Endothelial cell (in vitro differentiated cells): ENCODE measurements at regions not wholly inside any gene's neighbourhood (a gene's known extent, or its start where the extent isn't known, plus 50 kb on each side); places are given as distances from the start of the nearest gene placed in this dataset.

Source experiments
- DNase-seq: peaks from one replicate; pipeline ENCODE4 v3.0.0; 2021; ENCODE audit warnings: low spot score
- H3K27ac Mint-ChIP-seq: one replicate; pipeline ENCODE4 v1.8.0; 2021; ENCODE audit warnings: mixed read lengths, inconsistent platforms; ENCODE audit not compliant: unreplicated experiment
- H3K27me3 Mint-ChIP-seq: one replicate; pipeline ENCODE4 v1.8.0; 2021; ENCODE audit warnings: mild to moderate bottlenecking, moderate library complexity, mixed read lengths, inconsistent platforms; ENCODE audit not compliant: unreplicated experiment
- H3K36me3 Mint-ChIP-seq: one replicate; pipeline ENCODE4 v1.8.0; 2021; ENCODE audit warnings: mild to moderate bottlenecking, low read depth, mixed read lengths, inconsistent platforms; ENCODE audit not compliant: unreplicated experiment
- H3K4me1 Mint-ChIP-seq: one replicate; pipeline ENCODE4 v1.8.0; 2021; ENCODE audit warnings: mild to moderate bottlenecking, mixed read lengths, inconsistent platforms; ENCODE audit not compliant: unreplicated experiment
- H3K4me3 Mint-ChIP-seq: one replicate; pipeline ENCODE4 v1.8.0; 2021; ENCODE audit warnings: mild to moderate bottlenecking, mixed read lengths, inconsistent platforms; ENCODE audit not compliant: unreplicated experiment
- H3K9me3 Mint-ChIP-seq: one replicate; pipeline ENCODE4 v1.8.0; 2021; ENCODE audit warnings: mixed read lengths, inconsistent platforms; ENCODE audit not compliant: unreplicated experiment
- TF ChIP-seq, protein P1 (sequence below): fragments of 200-600 bp; sonication (generic); IDR thresholded peaks from one replicate; pipeline ENCODE4 v1.5.0; 2021; ENCODE audit warnings: antibody characterized with exemption; ENCODE audit not compliant: unreplicated experiment

DNA sequence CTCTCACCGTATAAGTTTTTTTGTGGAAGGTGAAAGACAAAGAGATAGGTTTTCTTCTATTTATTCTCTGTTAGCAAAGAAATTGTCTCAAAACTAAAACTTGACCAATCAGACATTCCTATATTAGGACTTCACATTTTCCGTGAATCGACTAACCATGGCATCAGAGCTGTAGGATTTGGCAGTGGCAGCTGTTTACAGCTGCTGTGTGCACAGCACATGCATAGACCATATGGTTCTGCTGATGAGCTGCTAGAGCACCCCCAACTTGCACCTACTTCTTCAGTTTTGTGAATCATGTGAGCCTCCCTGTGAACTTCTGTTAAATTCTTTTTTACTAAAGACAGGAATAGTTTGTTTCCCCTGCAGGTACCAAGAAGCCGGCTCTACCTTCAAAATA, 157.9 kb downstream of the RFX6 start:
- H3K4me3 Mint-ChIP-seq, result no peak overlapping the region
- H3K27ac Mint-ChIP-seq, result no peak overlapping the region
- H3K4me1 Mint-ChIP-seq, result no peaks in the 10 kb centered on the region
- no peaks in the 10 kb centered on the region for H3K9me3 Mint-ChIP-seq
- peaks cover 3% of the 10 kb centered on the region for H3K27me3 Mint-ChIP-seq
- DNase-seq, result no peak
- no peaks in the 10 kb centered on the region for H3K36me3 Mint-ChIP-seq
- TF ChIP-seq, protein P1, sequence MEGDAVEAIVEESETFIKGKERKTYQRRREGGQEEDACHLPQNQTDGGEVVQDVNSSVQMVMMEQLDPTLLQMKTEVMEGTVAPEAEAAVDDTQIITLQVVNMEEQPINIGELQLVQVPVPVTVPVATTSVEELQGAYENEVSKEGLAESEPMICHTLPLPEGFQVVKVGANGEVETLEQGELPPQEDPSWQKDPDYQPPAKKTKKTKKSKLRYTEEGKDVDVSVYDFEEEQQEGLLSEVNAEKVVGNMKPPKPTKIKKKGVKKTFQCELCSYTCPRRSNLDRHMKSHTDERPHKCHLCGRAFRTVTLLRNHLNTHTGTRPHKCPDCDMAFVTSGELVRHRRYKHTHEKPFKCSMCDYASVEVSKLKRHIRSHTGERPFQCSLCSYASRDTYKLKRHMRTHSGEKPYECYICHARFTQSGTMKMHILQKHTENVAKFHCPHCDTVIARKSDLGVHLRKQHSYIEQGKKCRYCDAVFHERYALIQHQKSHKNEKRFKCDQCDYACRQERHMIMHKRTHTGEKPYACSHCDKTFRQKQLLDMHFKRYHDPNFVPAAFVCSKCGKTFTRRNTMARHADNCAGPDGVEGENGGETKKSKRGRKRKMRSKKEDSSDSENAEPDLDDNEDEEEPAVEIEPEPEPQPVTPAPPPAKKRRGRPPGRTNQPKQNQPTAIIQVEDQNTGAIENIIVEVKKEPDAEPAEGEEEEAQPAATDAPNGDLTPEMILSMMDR, result no peak

DNA sequence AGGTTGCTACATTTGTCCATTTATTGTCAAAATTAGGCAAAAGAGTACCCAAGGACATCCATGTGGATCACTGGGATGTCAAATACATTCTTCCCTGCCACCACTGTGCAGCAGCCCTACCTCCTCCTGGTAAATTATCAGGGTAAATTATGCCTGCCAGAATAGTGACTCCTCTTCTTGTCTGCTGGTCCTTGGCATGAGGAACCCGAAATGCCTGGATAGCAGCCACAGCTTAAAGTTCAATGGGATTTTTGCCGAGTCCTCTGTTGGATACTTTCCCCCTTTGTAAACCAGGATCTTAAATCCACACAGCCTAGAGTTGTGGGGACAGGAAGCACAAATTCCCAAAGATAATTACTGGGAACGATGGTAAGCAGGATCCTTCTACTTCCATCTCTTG, 173.3 kb downstream of the RFX6 start:
- no peak for DNase-seq
- H3K4me3 Mint-ChIP-seq, result no peak overlapping the region
- H3K4me1 Mint-ChIP-seq, result no peaks in the 10 kb centered on the region
- no peaks in the 10 kb centered on the region for H3K36me3 Mint-ChIP-seq
- no peaks in the 10 kb centered on the region for H3K9me3 Mint-ChIP-seq
- TF ChIP-seq, protein P1, result no peak
- no peaks in the 10 kb centered on the region for H3K27me3 Mint-ChIP-seq
- no peak overlapping the region for H3K27ac Mint-ChIP-seq

DNA sequence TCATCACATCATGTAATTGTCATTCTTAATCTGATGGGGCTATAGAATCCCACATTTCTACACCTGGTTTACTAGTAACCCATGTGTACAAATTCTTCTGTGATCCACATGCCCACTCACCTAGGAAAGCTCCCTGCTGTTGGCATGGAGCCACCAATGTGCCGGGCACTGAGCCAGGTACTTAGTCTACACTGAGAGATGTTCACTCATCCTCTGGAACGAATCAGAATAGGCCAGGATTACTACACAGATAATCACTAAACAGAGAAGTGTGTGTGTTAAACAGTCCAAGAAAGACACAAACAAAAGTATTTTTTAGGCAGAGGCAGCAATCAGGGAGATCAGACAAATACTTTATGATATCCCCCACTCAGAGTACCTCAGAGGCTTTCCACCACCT, 193.2 kb upstream of the VGLL2 start:
- no peaks in the 10 kb centered on the region for H3K36me3 Mint-ChIP-seq
- no peaks in the 10 kb centered on the region for H3K9me3 Mint-ChIP-seq
- H3K27me3 Mint-ChIP-seq, result no peaks in the 10 kb centered on the region
- TF ChIP-seq, protein P1, result no peak
- H3K27ac Mint-ChIP-seq, result no peak overlapping the region
- no peak overlapping the region for H3K4me3 Mint-ChIP-seq
- H3K4me1 Mint-ChIP-seq, result no peaks in the 10 kb centered on the region
- no peak for DNase-seq

DNA sequence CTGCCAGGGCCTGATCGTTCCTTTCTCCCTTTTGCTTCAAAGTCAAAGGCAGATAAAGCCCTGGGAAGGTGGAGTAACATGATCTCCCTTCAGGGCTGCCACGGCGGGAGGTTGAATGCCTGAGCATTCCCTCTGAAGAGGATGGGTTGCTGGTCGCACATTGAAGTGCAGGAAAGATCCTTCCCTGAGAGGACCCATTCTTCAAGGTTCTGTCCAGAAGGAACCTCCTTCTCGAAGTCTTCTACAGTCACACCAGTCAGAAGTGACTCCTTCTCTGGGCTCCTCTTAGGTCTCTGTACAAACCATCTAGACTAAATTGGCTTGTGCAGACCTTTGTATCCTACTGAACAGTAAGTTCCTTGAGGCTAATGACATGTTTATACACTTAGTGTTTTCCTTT, 192.6 kb upstream of the VGLL2 start:
- no peak overlapping the region for H3K27ac Mint-ChIP-seq
- H3K9me3 Mint-ChIP-seq, result no peaks in the 10 kb centered on the region
- TF ChIP-seq, protein P1, result no peak
- H3K4me1 Mint-ChIP-seq, result no peaks in the 10 kb centered on the region
- H3K27me3 Mint-ChIP-seq, result no peaks in the 10 kb centered on the region
- no peak for DNase-seq
- no peaks in the 10 kb centered on the region for H3K36me3 Mint-ChIP-seq
- no peak overlapping the region for H3K4me3 Mint-ChIP-seq

DNA sequence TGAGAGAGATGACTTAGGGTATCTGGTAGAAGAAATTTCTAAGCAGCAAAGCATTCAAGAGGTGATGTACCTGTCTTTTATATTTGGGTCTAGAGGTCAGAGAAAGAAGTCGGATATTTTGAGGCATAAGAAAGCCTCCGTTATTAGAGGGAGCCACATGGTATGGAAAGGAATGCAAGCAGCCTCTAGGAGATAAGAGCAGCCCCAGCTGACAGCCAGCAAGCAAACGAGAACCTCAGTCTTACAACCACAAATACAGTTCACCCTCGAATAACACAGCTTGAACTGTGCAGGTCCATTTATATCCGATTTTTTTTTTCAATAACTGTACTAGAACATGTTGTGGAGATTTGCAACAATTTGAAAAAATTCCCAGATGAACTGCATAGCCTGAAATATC, 190.7 kb upstream of the VGLL2 start:
- no peaks in the 10 kb centered on the region for H3K9me3 Mint-ChIP-seq

More for the DNA sequence above, 190.7 kb upstream of the VGLL2 start:
- H3K4me1 Mint-ChIP-seq, result no peaks in the 10 kb centered on the region
- no peak overlapping the region for H3K27ac Mint-ChIP-seq
- no peaks in the 10 kb centered on the region for H3K27me3 Mint-ChIP-seq
- TF ChIP-seq, protein P1, result no peak
- H3K4me3 Mint-ChIP-seq, result no peak overlapping the region
- no peak for DNase-seq
- no peaks in the 10 kb centered on the region for H3K36me3 Mint-ChIP-seq
